CD8-positive, alpha-beta memory T cell (primary cell): ENCODE measurements at regions not wholly inside any gene's neighbourhood (a gene's known extent, or its start where the extent isn't known, plus 50 kb on each side); places are given as distances from the start of the nearest gene placed in this dataset.
A peak's percentile ranks its signal among the peaks of the same experiment; 100 is the strongest.

Source experiments
- CTCF ChIA-PET: fragments of 350-600 bp; sonication (Branson Sonifier 250); formaldehyde crosslinking; loops from one replicate; lab custom pipeline; 2021; ENCODE audit warnings: antibody characterized with exemption; lab: Charles Lee
- POLR2A ChIA-PET: fragments of 350-600 bp; sonication (Branson Sonifier 250); formaldehyde crosslinking; loops from one replicate; lab custom pipeline; 2021; ENCODE audit warnings: antibody characterized with exemption; lab: Charles Lee
- DNase-seq, 5 donors: peaks; one replicate each; pipeline versions ENCODE4 v3.0.0 to v3.0.0-alpha.2; 2020 to 2022; ENCODE audit warnings: mixed read lengths in 1 of 5
- H3K27ac ChIP-seq: one replicate; pipeline ENCODE4 v1.7.0; 2013; ENCODE audit warnings: low read depth, mild to moderate bottlenecking, low read length, moderate library complexity
- H3K27me3 ChIP-seq: 2 replicates; pipeline ENCODE4 v1.7.0; 2013; ENCODE audit warnings: low read length, mild to moderate bottlenecking; ENCODE audit not compliant: insufficient read depth, poor library complexity, severe bottlenecking
- H3K36me3 ChIP-seq: 2 replicates; pipeline ENCODE4 v1.7.0; 2013; ENCODE audit warnings: mild to moderate bottlenecking, low read length, moderate library complexity; ENCODE audit not compliant: insufficient read depth
- H3K4me1 ChIP-seq: 2 replicates; pipeline ENCODE4 v1.7.0; 2013; ENCODE audit warnings: mild to moderate bottlenecking, low read length, moderate library complexity; ENCODE audit not compliant: insufficient read depth
- H3K4me3 ChIP-seq: 2 replicates; pipeline ENCODE4 v1.7.0; 2013; ENCODE audit warnings: mild to moderate bottlenecking, low read length
- H3K9me3 ChIP-seq: 2 replicates; pipeline ENCODE4 v1.7.0; 2013; ENCODE audit warnings: mild to moderate bottlenecking, low read length
- H3K27ac Mint-ChIP-seq, 8 donors: one replicate each; pipeline ENCODE4 v1.8.0; 2020 to 2021; ENCODE audit warnings: mixed read lengths in 8 of 8, mild to moderate bottlenecking in 6 of 8, inconsistent platforms in 3 of 8, moderate library complexity in 3 of 8
- H3K27me3 Mint-ChIP-seq, 2 donors: one replicate each; pipeline ENCODE4 v1.8.0; 2020 to 2021; ENCODE audit warnings: mixed read lengths in 2 of 2, mild to moderate bottlenecking in 1 of 2, moderate library complexity in 1 of 2
- H3K36me3 Mint-ChIP-seq, 3 donors: one replicate each; pipeline ENCODE4 v1.8.0; 2020 to 2021; ENCODE audit warnings: mixed read lengths in 3 of 3, inconsistent platforms in 1 of 3, mild to moderate bottlenecking in 1 of 3
- H3K4me1 Mint-ChIP-seq, 3 donors: one replicate each; pipeline ENCODE4 v1.8.0; 2020 to 2021; ENCODE audit warnings: mixed read lengths in 3 of 3, inconsistent platforms in 1 of 3, mild to moderate bottlenecking in 1 of 3
- H3K4me3 Mint-ChIP-seq, 7 donors: one replicate each; pipeline ENCODE4 v1.8.0; 2020 to 2021; ENCODE audit warnings: mixed read lengths in 7 of 7, mild to moderate bottlenecking in 6 of 7, moderate library complexity in 4 of 7, inconsistent platforms in 2 of 7
- H3K9me3 Mint-ChIP-seq, 5 donors: one replicate each; pipeline ENCODE4 v1.8.0; 2020 to 2022; ENCODE audit warnings: mixed read lengths in 5 of 5, mild to moderate bottlenecking in 3 of 5, moderate library complexity in 2 of 5, inconsistent platforms in 1 of 5

DNA sequence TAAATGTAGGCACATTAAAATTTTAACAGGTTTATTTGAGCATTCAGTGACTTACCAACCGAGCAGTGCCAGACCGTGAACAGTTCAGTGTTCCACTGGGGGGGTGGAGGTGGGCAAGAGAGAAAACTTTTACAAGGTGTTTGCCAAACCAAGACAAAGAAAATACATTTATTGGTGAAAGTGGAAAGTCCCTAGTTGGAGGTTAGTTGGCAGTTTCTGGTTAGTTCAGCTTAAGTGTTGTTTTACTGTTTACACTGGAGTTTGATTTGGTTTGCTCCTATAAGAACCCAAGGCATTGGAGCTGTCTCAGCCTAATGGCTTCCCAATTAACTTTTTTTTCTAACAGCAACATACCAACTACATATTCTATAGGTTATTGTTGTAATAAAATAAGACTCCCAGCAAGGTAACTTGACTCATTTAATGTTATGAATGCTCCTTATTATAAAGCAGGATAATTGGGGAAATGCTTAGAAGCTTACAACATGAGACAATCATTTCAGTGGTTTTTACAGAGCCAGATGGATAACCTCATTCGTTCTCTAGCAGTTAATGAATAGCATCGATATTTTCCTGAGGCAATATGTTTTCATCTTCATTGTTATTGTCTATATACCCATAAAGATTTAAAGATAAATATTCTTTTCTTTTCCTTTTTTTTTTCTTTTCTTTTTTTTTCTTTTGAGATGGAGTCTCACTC is 115.8 kb downstream of the ETNK1 start:
- ChIA-PET POLR2A (no interaction called here), CTCF (no interaction called here)
- H3K27me3 ChIP-seq = no peaks in the 10 kb centered on the region
- no peaks in the 10 kb centered on the region for H3K4me1 ChIP-seq
- H3K27ac ChIP-seq = no peak overlapping the region
- H3K4me3 ChIP-seq = no peak overlapping the region
- no peak for DNase-seq
- Mint-ChIP-seq H3K4me1 (no peaks in the 10 kb centered on the region), H3K36me3 (no peaks in the 10 kb centered on the region), H3K4me3 (no peak overlapping the region), H3K9me3 (peaks cover 0 to 2% (median 0%) of the 10 kb centered on the region in 5 donors), H3K27me3 (peaks cover 5 to 22% of the 10 kb centered on the region in 2 donors), H3K27ac (no peak overlapping the region)
- no peaks in the 10 kb centered on the region for H3K36me3 ChIP-seq
- H3K9me3 ChIP-seq = no peaks in the 10 kb centered on the region

DNA sequence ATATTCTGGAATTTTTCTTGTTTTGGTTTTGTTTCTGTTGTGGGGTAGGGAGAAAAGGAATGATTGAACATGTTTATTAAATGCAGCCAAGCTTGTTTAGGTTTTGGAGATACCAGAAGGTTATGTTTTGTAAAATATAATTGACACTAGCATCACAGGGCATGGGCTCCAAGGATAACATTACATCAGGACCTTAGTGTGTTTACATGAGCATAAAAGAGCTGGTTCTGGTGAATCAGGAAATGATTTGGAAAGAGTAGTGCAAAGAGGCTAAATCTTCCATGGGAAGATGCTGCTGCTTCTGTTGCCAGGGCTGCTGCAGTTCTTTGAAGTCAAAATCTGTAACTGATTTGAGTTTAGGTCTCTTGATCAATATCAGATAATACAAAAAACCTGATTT is 118.7 kb downstream of the ETNK1 start:
- Mint-ChIP-seq H3K27me3 (peaks cover 3 to 34% of the 10 kb centered on the region in 2 donors), H3K27ac (no peak overlapping the region), H3K4me1 (no peaks in the 10 kb centered on the region), H3K36me3 (no peaks in the 10 kb centered on the region), H3K9me3 (peaks cover 0 to 2% (median 0%) of the 10 kb centered on the region in 5 donors), H3K4me3 (no peak overlapping the region)
- Histone ChIP-seq H3K36me3 (no peaks in the 10 kb centered on the region), H3K9me3 (no peaks in the 10 kb centered on the region), H3K27me3 (no peaks in the 10 kb centered on the region), H3K4me3 (no peak overlapping the region), H3K27ac (no peak overlapping the region), H3K4me1 (no peaks in the 10 kb centered on the region)
- CTCF ChIA-PET = no interaction called here
- POLR2A ChIA-PET = no interaction called here
- DNase-seq = no peak

DNA sequence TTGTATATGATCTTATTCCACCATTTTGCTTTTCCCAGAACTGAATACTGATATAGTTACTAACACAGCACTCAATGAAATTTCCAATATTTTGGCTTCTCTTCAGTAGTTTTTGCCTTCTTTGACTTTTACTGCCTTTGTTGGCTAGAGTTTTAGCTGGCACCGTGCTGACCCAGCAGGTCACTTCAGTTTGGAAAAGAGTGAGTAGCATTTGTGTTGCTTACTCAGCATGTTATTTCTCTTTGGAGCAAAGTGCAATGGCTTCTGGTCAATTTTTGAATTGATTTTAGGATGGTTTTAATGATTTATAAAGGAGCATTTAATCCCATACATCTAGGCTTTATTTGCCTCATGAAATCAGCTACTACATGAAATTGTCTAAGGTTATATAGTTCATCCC is 119.2 kb downstream of the ETNK1 start:
- no peak overlapping the region for H3K27ac ChIP-seq

DNA sequence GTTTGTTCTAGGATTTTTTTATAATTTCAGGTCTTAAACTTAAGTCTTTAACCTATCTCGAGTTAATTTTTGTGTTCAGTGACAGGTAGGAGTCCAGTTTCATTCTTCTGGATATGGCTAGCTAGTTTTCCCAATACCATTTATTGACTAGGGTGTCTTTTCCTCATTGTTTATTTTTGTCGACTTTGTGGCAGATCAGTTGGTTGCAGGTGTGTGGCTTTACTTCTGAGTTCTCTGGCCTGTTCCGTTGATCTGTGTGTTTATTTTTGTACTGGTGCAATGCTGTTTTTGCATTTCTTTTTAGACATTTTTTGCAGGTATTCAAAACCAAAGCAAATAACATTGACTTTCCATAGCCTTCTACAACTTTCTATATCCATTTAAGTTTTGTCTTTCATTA is 121.7 kb downstream of the ETNK1 start:
- CTCF ChIA-PET = no interaction called here
- no peaks in the 10 kb centered on the region for H3K27me3 ChIP-seq
- H3K27ac ChIP-seq = no peak overlapping the region
- no peak overlapping the region for H3K4me3 Mint-ChIP-seq
- no peak overlapping the region for H3K27ac Mint-ChIP-seq
- H3K9me3 Mint-ChIP-seq = no peaks in the 10 kb centered on the region
- POLR2A ChIA-PET = no interaction called here
- no peaks in the 10 kb centered on the region for H3K4me1 Mint-ChIP-seq
- peaks cover 3 to 36% of the 10 kb centered on the region in 2 donors for H3K27me3 Mint-ChIP-seq
- no peak for DNase-seq
- H3K4me3 ChIP-seq = no peak overlapping the region
- H3K36me3 ChIP-seq = no peaks in the 10 kb centered on the region
- H3K36me3 Mint-ChIP-seq = no peaks in the 10 kb centered on the region
- H3K9me3 ChIP-seq = no peaks in the 10 kb centered on the region
- H3K4me1 ChIP-seq = no peaks in the 10 kb centered on the region

More for the DNA sequence above, 119.2 kb downstream of the ETNK1 start:
- peaks cover 0 to 2% (median 0%) of the 10 kb centered on the region in 5 donors for H3K9me3 Mint-ChIP-seq
- H3K4me3 Mint-ChIP-seq = no peak overlapping the region
- H3K27ac Mint-ChIP-seq = no peak overlapping the region
- no peaks in the 10 kb centered on the region for H3K4me1 ChIP-seq
- ChIA-PET CTCF (no interaction called here), POLR2A (no interaction called here)
- DNase-seq = no peak
- H3K27me3 Mint-ChIP-seq = peaks cover 3 to 36% of the 10 kb centered on the region in 2 donors
- no peaks in the 10 kb centered on the region for H3K9me3 ChIP-seq
- no peaks in the 10 kb centered on the region for H3K36me3 ChIP-seq
- H3K4me1 Mint-ChIP-seq = no peaks in the 10 kb centered on the region
- H3K27me3 ChIP-seq = no peaks in the 10 kb centered on the region
- no peak overlapping the region for H3K4me3 ChIP-seq
- no peaks in the 10 kb centered on the region for H3K36me3 Mint-ChIP-seq

DNA sequence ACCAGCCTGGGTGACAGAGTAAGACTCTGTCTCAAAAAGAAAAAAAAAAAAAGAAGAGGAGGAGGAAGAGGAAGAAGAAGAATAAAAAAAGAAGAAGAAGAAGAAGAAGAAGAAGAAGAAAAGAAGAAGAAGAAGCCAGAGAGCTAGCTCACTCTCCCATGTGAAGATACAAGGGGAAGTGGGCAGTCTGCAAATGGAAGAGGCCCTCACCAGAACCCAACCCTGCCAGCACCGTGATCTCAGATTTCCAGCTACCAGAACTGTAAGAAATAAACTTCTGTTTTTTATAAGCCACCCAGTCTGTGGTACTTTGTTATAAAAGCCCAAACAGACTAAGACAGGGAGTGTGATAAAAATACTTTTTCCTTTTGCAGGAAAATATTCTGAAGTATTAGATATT is 130.7 kb downstream of the ETNK1 start:
- H3K36me3 ChIP-seq = no peaks in the 10 kb centered on the region
- Mint-ChIP-seq H3K27me3 (peaks cover 7 to 11% of the 10 kb centered on the region in 2 donors), H3K36me3 (peaks cover 0 to 8% (median 1%) of the 10 kb centered on the region in 3 donors), H3K27ac (no peak overlapping the region), H3K4me3 (no peak overlapping the region), H3K4me1 (no peaks in the 10 kb centered on the region), H3K9me3 (peaks cover 5 to 13% (median 7%) of the 10 kb centered on the region in 5 donors)
- ChIA-PET CTCF (no interaction called here), POLR2A (no interaction called here)
- H3K9me3 ChIP-seq = no peaks in the 10 kb centered on the region
- H3K4me3 ChIP-seq = no peak overlapping the region
- no peaks in the 10 kb centered on the region for H3K4me1 ChIP-seq
- DNase-seq = no peak
- H3K27me3 ChIP-seq = no peaks in the 10 kb centered on the region
- no peak overlapping the region for H3K27ac ChIP-seq

DNA sequence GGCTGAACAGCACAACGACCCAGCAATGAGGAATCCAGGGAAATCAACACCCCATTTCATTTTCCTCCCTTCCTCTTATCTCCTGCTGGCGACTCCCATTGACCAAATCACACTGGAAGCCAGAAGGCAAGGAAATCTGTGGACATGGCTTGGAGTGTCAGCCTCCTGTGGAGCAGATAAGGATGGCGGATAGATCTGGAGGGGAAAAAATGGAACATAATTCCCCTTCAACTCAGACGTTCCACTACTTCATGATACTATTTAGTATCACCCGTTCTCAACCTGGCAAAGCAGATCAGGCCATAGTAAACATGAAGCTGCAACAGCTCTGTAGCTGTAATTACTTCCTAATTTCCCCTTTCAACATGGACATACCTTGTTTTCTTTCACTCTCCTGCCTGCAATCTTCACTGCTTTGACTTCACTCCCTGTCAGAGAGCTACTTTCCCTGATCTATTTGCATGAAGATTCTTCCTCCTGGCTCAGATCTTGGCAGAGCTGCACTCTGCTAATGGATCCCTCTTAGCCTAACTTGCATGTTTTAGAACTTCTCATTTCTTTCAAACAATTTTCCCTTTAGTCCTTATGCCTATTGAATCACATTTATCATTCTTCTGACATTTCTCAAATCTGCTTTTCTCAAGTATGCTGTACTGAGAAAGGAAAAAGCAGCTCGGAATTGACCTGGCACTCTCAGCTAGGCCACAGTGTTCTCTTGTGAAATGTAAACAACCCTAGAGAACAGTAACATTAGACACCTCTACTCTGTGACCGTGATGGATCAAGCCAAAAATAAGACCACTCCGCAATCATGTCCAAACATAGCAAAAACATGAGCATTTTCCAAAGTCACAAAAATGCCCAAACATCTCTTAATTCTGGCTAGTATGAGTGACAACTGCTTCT is 135.1 kb downstream of the ETNK1 start:
- no peak for DNase-seq
- H3K4me3 Mint-ChIP-seq = no peak overlapping the region
- H3K36me3 Mint-ChIP-seq = no peaks in the 10 kb centered on the region
- Histone ChIP-seq H3K4me3 (no peak overlapping the region), H3K27me3 (no peaks in the 10 kb centered on the region), H3K27ac (no peak overlapping the region), H3K9me3 (no peaks in the 10 kb centered on the region), H3K36me3 (no peaks in the 10 kb centered on the region), H3K4me1 (no peaks in the 10 kb centered on the region)
- POLR2A ChIA-PET = no interaction called here
- peak overlapping the region in 1 of 8 donors; percentile 15 for H3K27ac Mint-ChIP-seq
- no peaks in the 10 kb centered on the region for H3K4me1 Mint-ChIP-seq
- CTCF ChIA-PET = no interaction called here
- H3K27me3 Mint-ChIP-seq = peaks cover 0 to 1% of the 10 kb centered on the region in 2 donors
- peaks cover 0 to 5% (median 0%) of the 10 kb centered on the region in 5 donors for H3K9me3 Mint-ChIP-seq

DNA sequence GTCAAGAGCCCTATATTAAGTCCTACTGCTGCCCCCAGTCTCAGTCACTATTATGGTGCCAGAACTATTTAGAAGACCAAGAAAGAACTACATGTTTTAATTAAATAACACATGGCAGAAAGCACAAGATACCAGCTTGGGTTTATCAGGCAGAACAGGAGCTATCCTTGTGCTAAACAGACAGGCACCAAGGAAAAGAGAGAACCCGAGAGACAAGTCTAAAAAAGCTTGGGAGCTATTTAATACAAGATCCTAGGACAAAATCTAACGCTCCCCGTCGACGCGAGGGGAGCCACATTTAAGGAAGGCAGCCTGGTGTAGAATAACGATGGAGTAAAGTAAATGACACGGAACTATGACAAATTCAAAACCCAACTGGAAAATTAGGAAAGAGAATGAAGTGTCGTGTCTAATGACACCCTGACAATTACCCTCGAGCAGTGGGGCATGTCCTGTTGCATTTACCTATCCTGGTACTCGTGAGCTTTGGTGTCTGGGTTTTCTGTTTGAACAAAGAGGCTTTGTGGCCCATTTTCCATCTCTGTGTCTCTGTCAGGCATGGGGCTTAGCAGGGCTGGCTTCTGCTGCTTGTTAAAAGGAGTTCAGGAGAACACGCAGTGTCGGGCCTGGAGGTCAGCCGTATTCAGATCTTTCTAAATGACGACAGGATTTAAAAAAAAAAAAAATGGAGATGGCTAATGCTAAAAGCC is 140.6 kb downstream of the ETNK1 start:
- no peaks in the 10 kb centered on the region for H3K4me1 ChIP-seq
- ChIA-PET POLR2A (no interaction called here), CTCF (no interaction called here)
- H3K27me3 ChIP-seq = no peaks in the 10 kb centered on the region
- no peaks in the 10 kb centered on the region for H3K9me3 ChIP-seq
- no peak overlapping the region for H3K4me3 ChIP-seq
- Mint-ChIP-seq H3K27me3 (peaks cover 0 to 1% of the 10 kb centered on the region in 2 donors), H3K27ac (peak overlapping the region in 1 of 8 donors; percentile 62), H3K4me1 (no peaks in the 10 kb centered on the region), H3K9me3 (peaks cover 0 to 5% (median 0%) of the 10 kb centered on the region in 5 donors), H3K36me3 (no peaks in the 10 kb centered on the region), H3K4me3 (no peak overlapping the region)
- DNase-seq = no peak
- no peaks in the 10 kb centered on the region for H3K36me3 ChIP-seq
- H3K27ac ChIP-seq = no peak overlapping the region
